ENCODE measurements at regions not wholly inside any gene's neighbourhood (a gene's known extent, or its start where the extent isn't known, plus 50 kb on each side); places are given as distances from the start of the nearest gene placed in this dataset.

DNA sequence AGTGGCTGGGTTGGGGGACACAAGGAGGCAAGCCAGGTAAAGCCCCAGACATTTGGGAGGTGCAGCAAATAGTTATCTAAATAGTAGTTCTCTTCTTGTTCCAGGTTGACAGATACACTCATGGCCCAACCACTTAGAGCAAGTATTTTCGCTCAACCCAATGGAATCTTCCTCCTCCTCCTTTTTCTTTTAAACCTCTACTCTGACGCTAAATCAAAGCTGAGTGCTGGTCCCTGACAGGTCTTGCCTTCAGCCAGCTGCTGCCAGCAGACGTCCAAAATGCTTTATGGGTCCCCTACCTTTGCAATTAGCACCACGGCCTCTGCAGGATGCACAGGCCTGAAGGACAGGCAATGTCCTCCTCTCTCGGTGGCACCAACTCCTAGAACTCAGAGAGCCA is 558.5 kb downstream of the MIAT start:
- no peak overlapping the region for H3K4me3 ChIP-seq (ENCODE audit: low read depth in 1 of 2, low read length in 2 of 2)
- H3K27me3 ChIP-seq (ENCODE audit: control insufficient read depth in 1 of 2, insufficient read depth in 2 of 2, low read length in 2 of 2): no peaks in the 10 kb centered on the region
- no peaks in the 10 kb centered on the region for H3K36me3 ChIP-seq (ENCODE audit: insufficient read depth, low read length)
- no peak overlapping the region for H3K9ac ChIP-seq (ENCODE audit: low read length)
- peaks cover 48% of the 10 kb centered on the region for H3K4me1 ChIP-seq (ENCODE audit: insufficient read depth, low read length)
- no peaks in the 10 kb centered on the region for H3K9me3 ChIP-seq (ENCODE audit: low read length)
- H3K27ac ChIP-seq (ENCODE audit: low read depth, low read length): no peak overlapping the region

DNA sequence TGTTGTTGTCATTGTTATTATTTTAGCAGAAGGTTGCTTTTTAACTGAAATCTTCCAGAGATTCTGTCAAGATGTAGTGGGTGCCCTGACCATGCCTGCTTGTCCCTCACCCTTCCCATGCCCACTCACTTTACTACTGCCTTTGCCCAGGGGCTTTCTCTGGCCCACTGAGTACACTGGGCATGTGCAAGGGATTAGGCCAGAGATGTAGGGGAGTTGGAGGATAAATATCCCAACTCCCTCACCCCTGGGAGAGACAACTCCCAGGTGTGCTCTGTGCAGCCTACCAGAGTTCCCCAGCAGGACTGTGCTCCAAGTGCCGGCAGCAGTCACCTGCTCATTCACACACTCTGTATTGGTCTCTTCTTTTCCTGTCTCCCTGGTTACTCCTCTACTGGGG is 559.1 kb downstream of the MIAT start:
- H3K4me1 ChIP-seq (ENCODE audit: insufficient read depth, low read length): peaks cover 46% of the 10 kb centered on the region
- no peaks in the 10 kb centered on the region for H3K36me3 ChIP-seq (ENCODE audit: insufficient read depth, low read length)
- no peak overlapping the region for H3K9ac ChIP-seq (ENCODE audit: low read length)
- H3K9me3 ChIP-seq (ENCODE audit: low read length): no peaks in the 10 kb centered on the region
- no peak overlapping the region for H3K4me3 ChIP-seq (ENCODE audit: low read depth in 1 of 2, low read length in 2 of 2)
- H3K27ac ChIP-seq (ENCODE audit: low read depth, low read length): no peak overlapping the region
- H3K27me3 ChIP-seq (ENCODE audit: control insufficient read depth in 1 of 2, insufficient read depth in 2 of 2, low read length in 2 of 2): no peaks in the 10 kb centered on the region

DNA sequence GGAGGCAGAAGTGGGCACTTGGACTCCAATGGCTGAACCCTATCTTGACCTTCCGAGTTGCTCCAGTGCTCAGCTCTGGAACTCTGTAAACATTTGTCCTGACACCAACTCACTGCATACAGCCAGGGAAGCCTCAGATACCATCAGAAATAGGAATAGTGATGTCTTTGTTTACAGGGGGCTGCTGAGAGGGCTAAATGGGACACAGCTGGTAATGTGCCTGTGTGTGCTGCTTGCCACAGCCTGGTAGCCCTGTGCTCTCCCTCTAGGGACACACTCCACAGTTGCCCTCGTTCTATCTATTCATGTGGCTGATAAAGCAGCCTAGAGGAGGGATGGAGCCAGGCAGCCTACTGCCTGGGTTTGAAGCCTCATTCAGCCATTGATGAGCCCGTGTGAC is 559.8 kb downstream of the MIAT start:
- no peaks in the 10 kb centered on the region for H3K36me3 ChIP-seq (ENCODE audit: insufficient read depth, low read length)
- H3K4me1 ChIP-seq (ENCODE audit: insufficient read depth, low read length): peaks cover 39% of the 10 kb centered on the region
- no peak overlapping the region for H3K9ac ChIP-seq (ENCODE audit: low read length)
- H3K9me3 ChIP-seq (ENCODE audit: low read length): no peaks in the 10 kb centered on the region
- no peak overlapping the region for H3K4me3 ChIP-seq (ENCODE audit: low read depth in 1 of 2, low read length in 2 of 2)
- H3K27me3 ChIP-seq (ENCODE audit: control insufficient read depth in 1 of 2, insufficient read depth in 2 of 2, low read length in 2 of 2): no peaks in the 10 kb centered on the region
- no peak overlapping the region for H3K27ac ChIP-seq (ENCODE audit: low read depth, low read length)

DNA sequence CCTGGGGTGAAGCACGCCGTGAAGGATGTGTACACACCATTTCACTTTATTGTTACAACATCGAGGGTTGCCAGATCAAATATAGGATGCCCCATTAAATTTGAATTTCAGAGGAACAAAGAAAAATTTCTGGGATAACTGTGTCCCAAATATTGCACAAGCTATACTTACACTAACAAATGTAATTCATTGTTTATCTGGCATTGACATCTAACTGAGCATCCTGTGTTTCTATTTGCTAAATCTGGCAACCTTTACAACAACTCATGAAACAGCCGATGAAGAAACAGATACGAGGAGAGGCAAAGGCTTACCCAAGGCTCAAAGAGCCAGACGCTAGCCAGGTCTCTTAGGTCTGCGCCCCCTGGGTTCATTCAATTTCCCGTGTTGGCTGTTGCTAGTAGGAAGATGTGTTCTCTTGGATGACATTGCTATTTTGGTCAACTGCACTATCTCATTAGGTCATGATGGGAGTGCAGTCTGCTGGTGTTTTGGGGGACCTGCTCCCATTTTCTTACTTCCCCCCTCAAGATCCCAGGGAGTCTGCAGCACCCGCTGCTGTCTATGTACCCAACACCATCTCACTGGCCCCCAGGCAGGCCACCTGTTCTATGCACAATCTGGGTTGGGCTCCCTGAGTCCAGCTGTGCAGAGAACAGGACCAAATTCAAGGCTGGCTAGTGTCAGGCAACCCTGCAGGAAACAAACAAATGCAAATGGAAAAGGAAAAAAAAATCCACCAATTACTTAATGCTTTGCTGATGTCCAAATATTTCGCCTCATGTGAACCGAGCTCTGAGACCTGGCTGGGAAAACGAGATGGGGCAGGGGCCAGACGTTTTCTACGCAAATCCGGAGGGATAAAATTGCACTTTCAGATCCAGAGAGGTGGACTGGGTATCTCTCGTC is 560.9 kb downstream of the MIAT start:
- H3K4me3 ChIP-seq (ENCODE audit: low read depth in 1 of 2, low read length in 2 of 2): no peak overlapping the region
- H3K9me3 ChIP-seq (ENCODE audit: low read length): no peaks in the 10 kb centered on the region
- H3K9ac ChIP-seq (ENCODE audit: low read length): no peak overlapping the region
- peaks cover 28% of the 10 kb centered on the region for H3K4me1 ChIP-seq (ENCODE audit: insufficient read depth, low read length)
- no peaks in the 10 kb centered on the region for H3K27me3 ChIP-seq (ENCODE audit: control insufficient read depth in 1 of 2, insufficient read depth in 2 of 2, low read length in 2 of 2)
- H3K36me3 ChIP-seq (ENCODE audit: insufficient read depth, low read length): no peaks in the 10 kb centered on the region
- no peak overlapping the region for H3K27ac ChIP-seq (ENCODE audit: low read depth, low read length)

DNA sequence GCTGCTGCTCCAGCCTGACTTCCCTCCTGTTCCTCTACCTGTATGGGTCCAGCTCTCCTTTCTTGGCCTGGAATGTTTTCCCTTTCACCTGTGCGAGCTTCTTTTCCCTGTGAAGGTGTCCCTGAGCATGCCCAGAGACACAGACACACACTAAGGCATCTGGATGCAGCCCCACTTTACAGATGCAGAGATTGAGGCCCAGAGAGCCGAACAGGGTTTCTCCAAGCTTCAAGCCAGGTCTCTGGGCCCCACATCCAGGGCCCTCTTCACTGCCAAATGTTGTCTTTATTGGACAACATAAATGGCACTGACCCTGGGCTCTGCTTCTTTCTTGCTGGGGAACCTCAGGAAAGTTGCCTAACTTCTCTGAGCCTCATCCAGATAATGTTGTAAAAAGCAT is 561.6 kb downstream of the MIAT start:
- H3K4me1 ChIP-seq (ENCODE audit: insufficient read depth, low read length): peaks cover 22% of the 10 kb centered on the region
- H3K27ac ChIP-seq (ENCODE audit: low read depth, low read length): no peak overlapping the region
- no peaks in the 10 kb centered on the region for H3K9me3 ChIP-seq (ENCODE audit: low read length)
- H3K36me3 ChIP-seq (ENCODE audit: insufficient read depth, low read length): no peaks in the 10 kb centered on the region
- no peak overlapping the region for H3K4me3 ChIP-seq (ENCODE audit: low read depth in 1 of 2, low read length in 2 of 2)
- no peak overlapping the region for H3K9ac ChIP-seq (ENCODE audit: low read length)
- H3K27me3 ChIP-seq (ENCODE audit: control insufficient read depth in 1 of 2, insufficient read depth in 2 of 2, low read length in 2 of 2): no peaks in the 10 kb centered on the region

DNA sequence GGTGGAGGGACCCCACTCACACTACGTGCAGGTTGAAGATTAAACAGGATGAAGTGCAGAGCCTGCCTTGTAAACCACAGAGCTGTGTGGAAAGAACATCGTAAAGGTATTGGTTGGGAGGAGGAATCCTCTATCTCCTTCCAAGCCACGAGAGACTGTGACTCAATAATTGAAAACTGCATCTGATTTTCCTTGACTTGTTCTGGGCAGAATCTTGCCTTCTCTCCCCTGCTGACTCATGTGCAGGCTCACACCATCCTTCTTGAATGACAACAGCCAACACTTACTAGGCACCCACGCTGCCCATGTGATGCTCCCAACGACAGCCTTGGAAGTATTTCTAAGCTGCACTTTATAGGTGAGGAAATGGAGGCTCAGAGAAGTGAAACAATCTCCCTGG is 563.0 kb downstream of the MIAT start:
- Histone ChIP-seq H3K9me3 (ENCODE audit: low read length) (no peaks in the 10 kb centered on the region), H3K27me3 (ENCODE audit: control insufficient read depth in 1 of 2, insufficient read depth in 2 of 2, low read length in 2 of 2) (no peaks in the 10 kb centered on the region), H3K4me3 (ENCODE audit: low read depth in 1 of 2, low read length in 2 of 2) (no peak overlapping the region), H3K9ac (ENCODE audit: low read length) (no peak overlapping the region), H3K4me1 (ENCODE audit: insufficient read depth, low read length) (peaks cover 18% of the 10 kb centered on the region), H3K27ac (ENCODE audit: low read depth, low read length) (no peak overlapping the region), H3K36me3 (ENCODE audit: insufficient read depth, low read length) (no peaks in the 10 kb centered on the region)

DNA sequence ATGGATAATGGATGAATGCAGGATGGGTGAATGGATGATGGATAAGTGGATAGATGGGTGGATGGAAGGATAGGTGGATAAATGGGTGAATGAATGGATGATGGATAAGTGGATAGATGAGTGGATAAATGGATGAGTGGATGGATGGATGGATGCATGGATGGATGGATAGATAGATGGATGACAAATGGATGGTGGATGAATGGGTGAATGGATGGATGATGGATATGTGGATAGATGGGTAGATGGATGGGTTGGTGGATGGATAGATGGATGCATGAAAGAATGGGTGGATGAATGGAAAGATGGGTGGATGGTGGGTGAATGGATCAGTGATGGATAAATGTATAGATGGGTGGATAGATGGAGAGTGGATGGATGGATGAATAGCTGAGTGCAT is 564.8 kb downstream of the MIAT start:
- no peaks in the 10 kb centered on the region for H3K9me3 ChIP-seq (ENCODE audit: low read length)
- H3K27me3 ChIP-seq (ENCODE audit: control insufficient read depth in 1 of 2, insufficient read depth in 2 of 2, low read length in 2 of 2): no peaks in the 10 kb centered on the region
- H3K27ac ChIP-seq (ENCODE audit: low read depth, low read length): no peak overlapping the region
- H3K4me3 ChIP-seq (ENCODE audit: low read depth in 1 of 2, low read length in 2 of 2): no peak overlapping the region
- no peaks in the 10 kb centered on the region for H3K36me3 ChIP-seq (ENCODE audit: insufficient read depth, low read length)
- H3K9ac ChIP-seq (ENCODE audit: low read length): no peak overlapping the region
- peaks cover 15% of the 10 kb centered on the region for H3K4me1 ChIP-seq (ENCODE audit: insufficient read depth, low read length)

DNA sequence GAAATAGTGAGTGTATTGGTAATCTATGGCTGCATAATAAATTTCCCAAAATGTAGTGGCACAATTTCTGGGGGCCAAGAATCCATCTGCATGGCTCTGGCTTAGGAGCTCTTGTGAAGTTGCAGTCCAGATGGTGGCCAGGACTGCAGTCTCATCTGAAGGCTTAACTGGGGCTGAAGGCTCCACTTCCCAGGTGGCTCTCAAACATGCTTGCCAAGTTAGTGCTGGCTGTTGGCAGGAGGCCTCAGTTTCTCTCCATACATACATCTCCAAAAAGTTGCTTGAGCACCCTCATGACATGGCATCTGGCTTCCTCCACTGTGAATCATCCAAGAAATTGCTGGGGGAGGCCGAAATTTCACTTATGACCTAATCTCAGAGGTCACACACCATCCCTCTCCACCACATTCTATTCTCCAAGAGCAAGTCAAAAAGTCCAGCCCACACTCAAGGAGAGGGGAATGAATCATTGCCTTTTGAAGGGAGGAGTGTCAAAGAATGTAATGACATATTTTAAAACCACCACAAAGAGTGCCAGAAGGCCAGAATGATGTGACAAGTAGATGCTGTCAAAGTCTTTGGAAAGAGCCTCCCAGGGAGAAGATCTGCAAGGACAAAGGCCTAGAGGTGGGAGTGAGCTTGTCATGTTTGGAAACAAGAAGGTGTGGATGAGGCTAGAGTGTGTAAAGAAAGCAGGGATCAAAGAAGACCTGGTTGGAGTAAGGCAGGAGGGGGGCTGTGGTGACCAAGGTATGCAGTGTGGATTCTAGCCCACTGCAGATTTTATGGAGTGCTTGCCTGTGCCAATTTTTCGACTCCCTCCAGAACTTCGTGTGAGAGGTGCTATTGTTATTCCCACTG is 566.2 kb downstream of the MIAT start:
- H3K27ac ChIP-seq (ENCODE audit: low read depth, low read length): no peak overlapping the region
- no peaks in the 10 kb centered on the region for H3K9me3 ChIP-seq (ENCODE audit: low read length)
- no peaks in the 10 kb centered on the region for H3K36me3 ChIP-seq (ENCODE audit: insufficient read depth, low read length)
- no peak overlapping the region for H3K4me3 ChIP-seq (ENCODE audit: low read depth in 1 of 2, low read length in 2 of 2)
- H3K27me3 ChIP-seq (ENCODE audit: control insufficient read depth in 1 of 2, insufficient read depth in 2 of 2, low read length in 2 of 2): no peaks in the 10 kb centered on the region
- no peak overlapping the region for H3K9ac ChIP-seq (ENCODE audit: low read length)
- peaks cover 15% of the 10 kb centered on the region for H3K4me1 ChIP-seq (ENCODE audit: insufficient read depth, low read length)

DNA sequence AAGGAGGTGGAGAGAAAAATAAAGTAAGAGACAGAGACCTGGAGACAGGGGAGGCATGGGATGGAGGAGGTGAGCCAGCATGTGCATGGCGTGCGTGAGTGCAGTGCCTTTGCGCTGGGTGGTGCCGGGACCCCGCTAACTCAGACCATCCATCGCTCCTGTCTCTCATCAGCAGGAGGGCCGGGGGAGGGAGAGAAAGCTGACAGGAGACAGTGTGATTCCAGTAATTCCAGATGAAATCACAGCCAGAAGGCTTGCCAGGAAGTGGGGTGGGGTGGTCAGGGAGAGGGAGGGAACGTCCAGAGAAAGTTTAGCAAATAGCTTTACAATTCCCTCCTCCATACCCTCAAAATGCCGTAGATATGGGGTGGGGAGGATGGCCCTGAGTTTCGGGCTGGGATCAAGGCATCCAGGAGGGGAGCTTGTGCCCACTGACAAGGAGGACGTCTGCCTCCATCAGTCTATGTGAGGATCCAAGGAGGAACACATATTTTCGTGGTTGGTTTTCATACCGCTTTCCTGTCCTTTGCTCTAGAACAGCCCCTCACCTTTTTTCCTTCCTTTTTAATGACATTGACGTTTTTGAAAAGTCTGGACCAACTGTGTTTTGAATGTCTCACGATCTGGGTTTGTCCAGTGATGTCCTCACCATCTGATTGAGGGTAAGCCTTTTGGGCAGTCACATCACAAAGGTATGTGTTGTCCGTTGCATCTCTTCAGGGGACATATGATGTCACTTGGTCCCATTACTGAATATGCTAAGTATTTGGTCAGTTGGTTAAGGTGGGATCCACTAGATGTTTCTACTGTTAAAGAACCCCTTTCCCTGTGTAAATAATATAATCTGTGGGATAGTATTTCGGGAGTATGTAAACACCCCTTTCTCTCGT is 567.3 kb downstream of the MIAT start:
- Histone ChIP-seq H3K36me3 (ENCODE audit: insufficient read depth, low read length) (no peaks in the 10 kb centered on the region), H3K9ac (ENCODE audit: low read length) (no peak overlapping the region), H3K9me3 (ENCODE audit: low read length) (no peaks in the 10 kb centered on the region), H3K4me3 (ENCODE audit: low read depth in 1 of 2, low read length in 2 of 2) (no peak overlapping the region), H3K27ac (ENCODE audit: low read depth, low read length) (no peak overlapping the region), H3K27me3 (ENCODE audit: control insufficient read depth in 1 of 2, insufficient read depth in 2 of 2, low read length in 2 of 2) (no peaks in the 10 kb centered on the region), H3K4me1 (ENCODE audit: insufficient read depth, low read length) (peaks cover 13% of the 10 kb centered on the region)

DNA sequence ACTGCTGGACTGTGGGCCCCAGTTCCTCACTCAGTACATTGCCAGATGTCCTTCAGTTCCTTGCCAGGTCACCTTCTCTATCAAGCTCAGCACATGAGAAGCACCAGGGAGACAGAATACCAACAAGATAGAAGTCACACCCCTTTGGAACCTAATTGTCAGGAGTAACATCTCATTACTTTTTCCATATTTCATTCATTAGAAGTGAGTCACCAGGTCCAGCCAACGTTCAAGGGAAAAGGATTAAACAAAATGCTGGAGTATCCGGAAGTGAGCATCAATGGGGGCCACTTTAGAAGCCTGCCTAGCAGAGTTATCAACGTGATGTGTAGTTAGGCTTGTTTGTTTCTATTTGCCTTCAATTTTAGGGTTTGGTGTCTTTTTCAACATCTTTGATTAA is 569.3 kb downstream of the MIAT start:
- H3K27me3 ChIP-seq (ENCODE audit: control insufficient read depth in 1 of 2, insufficient read depth in 2 of 2, low read length in 2 of 2): no peaks in the 10 kb centered on the region

DNA sequence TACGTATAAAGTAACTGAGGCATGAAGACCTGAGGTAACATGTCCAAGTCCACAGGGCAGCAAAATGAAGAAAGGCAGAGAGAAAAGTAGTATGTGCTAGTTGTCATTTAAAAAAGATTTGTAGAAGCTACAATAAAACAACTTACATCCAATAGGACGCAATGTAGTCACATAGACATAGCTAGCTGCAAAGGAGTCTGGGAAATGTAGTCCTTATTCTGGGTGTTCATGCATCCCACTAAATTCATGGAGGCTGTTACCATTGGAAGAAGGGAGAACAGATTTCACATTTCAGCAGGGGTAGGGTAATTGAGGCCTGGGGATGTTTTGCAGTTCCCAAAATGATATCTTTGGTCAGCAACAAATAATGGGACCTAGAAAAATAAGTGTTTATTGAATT is 571.4 kb downstream of the MIAT start:
- Histone ChIP-seq H3K27me3 (ENCODE audit: control insufficient read depth in 1 of 2, insufficient read depth in 2 of 2, low read length in 2 of 2) (no peaks in the 10 kb centered on the region), H3K9ac (ENCODE audit: low read length) (no peak overlapping the region), H3K9me3 (ENCODE audit: low read length) (no peaks in the 10 kb centered on the region), H3K4me3 (ENCODE audit: low read depth in 1 of 2, low read length in 2 of 2) (no peak overlapping the region), H3K27ac (ENCODE audit: low read depth, low read length) (no peak overlapping the region), H3K4me1 (ENCODE audit: insufficient read depth, low read length) (peaks cover 5% of the 10 kb centered on the region), H3K36me3 (ENCODE audit: insufficient read depth, low read length) (no peaks in the 10 kb centered on the region)

More for the DNA sequence above, 569.3 kb downstream of the MIAT start:
- H3K4me3 ChIP-seq (ENCODE audit: low read depth in 1 of 2, low read length in 2 of 2): no peak overlapping the region
- H3K9ac ChIP-seq (ENCODE audit: low read length): no peak overlapping the region
- peaks cover 5% of the 10 kb centered on the region for H3K4me1 ChIP-seq (ENCODE audit: insufficient read depth, low read length)
- no peak overlapping the region for H3K27ac ChIP-seq (ENCODE audit: low read depth, low read length)
- no peaks in the 10 kb centered on the region for H3K9me3 ChIP-seq (ENCODE audit: low read length)
- H3K36me3 ChIP-seq (ENCODE audit: insufficient read depth, low read length): no peaks in the 10 kb centered on the region

Data from muscle layer of colon (tissue), 2 donors.